CD4-positive, alpha-beta T cell treated with Interleukin-6 for 4 hours (primary cell): ENCODE measurements at regions not wholly inside any gene's neighbourhood (a gene's known extent, or its start where the extent isn't known, plus 50 kb on each side); places are given as distances from the start of the nearest gene placed in this dataset.
"Not testable (repeated sequence)": the region's sequence is repeated elsewhere in the genome, so short reads cannot be mapped to it uniquely, and the experiment has no call there.

ENCODE experiments used
- DNase-seq: peaks from one replicate; pipeline ENCODE4 v3.0.0-alpha.2; 2020; ENCODE audit warnings: mixed read lengths

- no peak for DNase-seq
Observed at GRCh38 chrX:125202591-125203248, 117.0 kb upstream of the TEX13C start.

- no peak for DNase-seq
Observed at GRCh38 chrX:125203365-125203736, 116.3 kb upstream of the TEX13C start.

GRCh38 chrX:125203737-125204578 is 115.7 kb upstream of the TEX13C start:
- DNase-seq = no peak

- no peak for DNase-seq
Observed at GRCh38 chrX:125204681-125205132, 115.0 kb upstream of the TEX13C start.

- peak; percentile 10 for DNase-seq
Observed at GRCh38 chrX:125205133-125205917, 114.3 kb upstream of the TEX13C start.

- no peak for DNase-seq
Observed at GRCh38 chrX:125205918-125206665, 113.6 kb upstream of the TEX13C start.

- no peak for DNase-seq
Observed at GRCh38 chrX:125210146-125210545, 109.5 kb upstream of the TEX13C start.

GRCh38 chrX:125219852-125220251 is 99.8 kb upstream of the TEX13C start:
- no peak for DNase-seq

GRCh38 chrX:125236955-125237354 is 82.7 kb upstream of the TEX13C start:
- DNase-seq = no peak

GRCh38 chrX:125248931-125249330 is 70.7 kb upstream of the TEX13C start:
- DNase-seq = no peak

- not testable (repeated sequence) for DNase-seq
Observed at GRCh38 chrX:125255759-125256158, 63.9 kb upstream of the TEX13C start.

- no peak for DNase-seq
Observed at GRCh38 chrX:125262836-125263235, 56.8 kb upstream of the TEX13C start.

GRCh38 chrX:125266153-125266660 is 53.5 kb upstream of the TEX13C start:
- DNase-seq = no peak
